ENCODE measurements at regions not wholly inside any gene's neighbourhood (a gene's known extent, or its start where the extent isn't known, plus 50 kb on each side); places are given as distances from the start of the nearest gene placed in this dataset.

DNA sequence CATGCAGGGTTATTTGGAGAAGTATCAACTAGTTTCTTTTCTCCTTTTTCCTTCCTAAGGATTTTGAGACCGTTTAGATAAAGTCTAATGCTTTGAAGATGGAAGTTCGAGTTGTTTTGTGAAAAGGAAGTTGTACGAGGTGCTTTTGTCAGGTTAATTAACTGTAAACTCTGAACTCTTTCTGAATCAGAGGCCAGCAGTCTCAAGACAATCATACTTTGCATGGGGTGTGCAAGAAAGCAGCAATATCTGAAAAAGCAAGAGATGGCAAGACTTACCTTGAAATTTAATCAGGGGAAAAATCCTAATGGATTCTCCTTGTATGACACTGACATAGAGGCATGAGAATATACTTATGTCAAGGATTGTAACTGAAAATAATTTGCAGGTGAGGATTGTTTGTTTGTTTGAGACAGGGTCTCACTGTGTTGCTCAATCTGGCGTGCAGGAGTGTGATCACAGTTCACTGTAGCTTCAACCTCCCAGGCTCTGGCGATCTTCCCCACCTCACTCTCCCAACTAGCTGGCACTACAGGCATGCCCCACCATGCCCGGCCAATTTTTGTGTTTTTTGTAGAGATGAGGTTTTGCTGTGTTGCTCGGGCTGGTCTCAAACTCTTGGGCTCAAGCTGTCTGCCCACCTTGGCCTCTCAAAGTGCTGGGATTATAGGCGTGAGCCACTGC lies 170.2 kb upstream of the HMGA2 start:
- DNase-seq (ENCODE audit: low read depth in 2 of 2), result no peak

DNA sequence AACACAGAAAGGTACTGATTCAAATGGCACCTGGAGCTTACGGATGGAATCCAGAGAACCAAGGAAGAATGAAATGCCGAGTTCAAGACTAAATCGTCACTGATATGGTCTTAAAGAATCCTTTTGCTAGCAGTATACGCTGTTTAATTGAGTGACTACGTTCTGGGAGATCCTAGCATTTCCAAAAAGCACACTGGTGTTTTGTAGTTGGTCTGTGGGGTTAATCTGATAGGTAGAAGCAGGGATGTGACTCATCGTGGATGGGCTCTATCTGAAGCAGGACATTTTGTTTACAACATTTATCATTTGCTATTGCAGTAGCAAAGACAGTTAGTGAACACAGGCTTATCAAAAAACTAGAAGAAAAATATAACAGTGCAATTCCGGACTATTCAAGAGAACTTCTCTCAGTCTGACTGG lies 169.2 kb upstream of the HMGA2 start:
- no peak for DNase-seq (ENCODE audit: low read depth in 2 of 2)

GRCh38 chr12:65656156-65656882 lies 168.0 kb upstream of the HMGA2 start:
- no peak for DNase-seq (ENCODE audit: low read depth in 2 of 2)

GRCh38 chr12:65656891-65657351 lies 167.4 kb upstream of the HMGA2 start:
- DNase-seq (ENCODE audit: low read depth in 2 of 2), result no peak

- no peak for DNase-seq (ENCODE audit: low read depth in 2 of 2)
These were observed 166.6 kb upstream of the HMGA2 start for GRCh38 chr12:65657635-65658034.

GRCh38 chr12:65658360-65658759 lies 165.9 kb upstream of the HMGA2 start:
- DNase-seq (ENCODE audit: low read depth in 2 of 2), result no peak

GRCh38 chr12:65659681-65660080 lies 164.6 kb upstream of the HMGA2 start:
- DNase-seq (ENCODE audit: low read depth in 2 of 2), result no peak

DNA sequence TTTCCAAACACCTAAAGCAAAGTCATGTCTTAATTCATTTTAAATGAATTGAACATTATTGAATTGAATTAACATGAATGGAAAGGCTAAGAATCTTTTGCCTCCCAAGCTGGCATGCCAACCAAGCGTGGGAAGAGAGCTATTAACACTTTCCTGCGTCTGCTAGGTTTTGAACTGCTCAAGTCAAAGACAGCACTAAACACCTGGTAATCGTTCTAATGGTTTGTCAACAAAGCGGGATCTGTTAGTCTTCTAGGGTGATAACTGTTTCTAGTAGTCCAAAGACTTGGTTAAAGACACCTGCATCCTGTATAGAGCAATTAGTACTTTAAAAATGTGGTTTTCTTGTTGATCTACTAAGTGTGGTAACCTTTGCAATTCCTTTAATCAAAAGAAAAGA lies 164.2 kb upstream of the HMGA2 start:
- DNase-seq (ENCODE audit: low read depth in 2 of 2), result no peak

GRCh38 chr12:65660836-65661235 lies 163.4 kb upstream of the HMGA2 start:
- DNase-seq (ENCODE audit: low read depth in 2 of 2), result no peak

DNA sequence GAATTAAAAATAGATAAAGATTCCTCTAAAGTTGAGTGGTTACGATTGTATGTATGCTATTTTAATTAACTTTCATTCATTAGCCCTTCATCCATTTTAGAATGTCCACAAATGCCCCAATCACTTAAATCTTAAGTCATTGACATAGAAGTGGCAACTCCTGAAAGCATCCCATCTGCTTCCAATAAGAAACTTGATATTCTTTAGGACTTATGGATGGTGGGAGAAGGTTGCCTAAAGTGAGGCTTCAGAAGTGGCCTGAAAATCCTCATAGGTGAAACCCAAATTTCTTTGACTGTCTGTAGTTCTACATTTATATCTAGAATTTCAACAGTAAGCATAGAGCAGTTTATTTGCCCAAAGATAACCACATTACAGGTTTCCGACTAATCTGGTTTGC lies 161.7 kb upstream of the HMGA2 start:
- DNase-seq (ENCODE audit: low read depth in 2 of 2), result no peak

DNA sequence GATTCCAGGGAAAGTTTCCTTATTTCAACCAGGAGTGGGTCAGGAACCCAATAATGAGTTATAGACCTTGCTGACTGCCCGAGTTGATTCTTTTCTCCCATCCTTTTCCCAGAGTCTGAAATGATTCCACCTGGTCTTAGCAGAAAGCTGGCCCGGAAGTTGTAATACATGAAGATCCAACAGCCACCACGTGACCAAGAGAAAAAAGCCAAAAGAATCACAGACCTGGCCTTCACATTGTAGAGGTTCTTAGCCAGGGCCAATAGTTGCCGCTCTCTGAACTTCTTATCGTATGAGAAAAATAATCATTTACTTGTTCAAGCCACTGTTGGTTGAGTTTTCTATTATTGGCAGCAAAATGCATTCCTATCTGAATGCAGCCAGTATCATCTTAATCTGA lies 161.2 kb upstream of the HMGA2 start:
- DNase-seq (ENCODE audit: low read depth in 2 of 2), result no peak

- DNase-seq (ENCODE audit: low read depth in 2 of 2), result no peak
These were observed 160.6 kb upstream of the HMGA2 start for GRCh38 chr12:65663648-65664047.

DNA sequence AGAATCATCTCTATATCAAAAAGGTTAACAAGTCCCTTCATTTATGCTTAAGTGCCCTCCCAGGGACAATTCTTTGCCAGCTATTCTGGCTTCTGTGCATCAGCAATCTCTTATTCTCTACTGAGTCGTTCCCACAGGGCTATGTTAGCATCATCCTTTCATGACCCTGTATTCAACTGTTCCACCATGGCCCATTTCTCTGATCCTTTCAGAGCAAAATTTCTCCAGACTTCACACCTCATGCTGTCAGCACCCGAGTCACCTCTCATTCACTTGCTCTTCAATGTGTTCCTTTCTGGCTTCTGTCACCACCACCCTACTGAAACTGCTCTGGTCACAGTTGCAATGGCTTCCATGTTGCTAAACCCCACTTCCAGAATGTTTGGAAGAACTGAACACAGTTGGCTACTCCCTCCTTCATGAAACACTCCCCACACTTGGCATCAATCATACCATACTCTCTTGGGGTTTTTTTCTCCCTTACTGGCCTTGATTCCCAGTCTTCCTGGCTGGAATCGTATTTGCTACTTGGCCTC lies 159.5 kb upstream of the HMGA2 start:
- DNase-seq (ENCODE audit: low read depth in 2 of 2), result no peak

DNA sequence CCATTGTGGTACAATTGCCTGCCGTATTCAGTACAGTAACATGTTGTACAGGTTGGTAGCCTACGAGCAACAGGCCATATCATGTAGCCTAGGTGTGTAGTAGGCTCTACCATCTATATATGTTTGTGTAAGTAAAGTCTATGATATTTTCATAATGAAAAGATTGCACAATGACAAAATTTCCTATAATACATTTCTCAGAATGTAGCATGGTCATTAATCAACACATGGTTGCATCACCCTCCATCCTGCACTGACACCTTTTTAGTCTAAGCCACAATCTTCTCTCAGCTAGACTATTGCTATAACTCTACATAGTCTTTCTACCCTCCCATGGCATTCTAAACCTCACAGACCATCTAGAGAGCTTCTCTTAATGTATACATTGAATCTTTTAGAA lies 158.5 kb upstream of the HMGA2 start:
- no peak for DNase-seq (ENCODE audit: low read depth in 2 of 2)

DNA sequence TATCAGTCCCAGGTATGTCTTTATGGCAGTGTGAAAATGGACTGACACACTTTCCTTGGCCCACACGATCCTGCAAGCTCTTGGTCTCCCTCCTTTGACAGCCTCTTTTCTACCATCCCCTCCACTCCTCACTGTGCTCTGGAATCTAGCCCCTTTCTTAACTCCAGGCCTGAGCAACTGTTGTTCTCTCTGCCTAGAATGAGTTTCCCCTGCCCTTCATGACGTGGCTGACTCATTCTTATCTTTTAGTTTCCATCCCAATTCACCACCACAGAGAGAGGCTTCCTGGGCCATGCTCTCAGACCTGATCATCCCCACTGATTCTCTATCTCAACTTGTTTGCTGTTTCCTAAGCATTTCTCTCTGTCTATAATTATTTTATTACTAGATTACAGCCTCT lies 157.4 kb upstream of the HMGA2 start:
- DNase-seq (ENCODE audit: low read depth in 2 of 2), result no peak

GRCh38 chr12:65667932-65668331 lies 156.4 kb upstream of the HMGA2 start:
- DNase-seq (ENCODE audit: low read depth in 2 of 2), result no peak

DNA sequence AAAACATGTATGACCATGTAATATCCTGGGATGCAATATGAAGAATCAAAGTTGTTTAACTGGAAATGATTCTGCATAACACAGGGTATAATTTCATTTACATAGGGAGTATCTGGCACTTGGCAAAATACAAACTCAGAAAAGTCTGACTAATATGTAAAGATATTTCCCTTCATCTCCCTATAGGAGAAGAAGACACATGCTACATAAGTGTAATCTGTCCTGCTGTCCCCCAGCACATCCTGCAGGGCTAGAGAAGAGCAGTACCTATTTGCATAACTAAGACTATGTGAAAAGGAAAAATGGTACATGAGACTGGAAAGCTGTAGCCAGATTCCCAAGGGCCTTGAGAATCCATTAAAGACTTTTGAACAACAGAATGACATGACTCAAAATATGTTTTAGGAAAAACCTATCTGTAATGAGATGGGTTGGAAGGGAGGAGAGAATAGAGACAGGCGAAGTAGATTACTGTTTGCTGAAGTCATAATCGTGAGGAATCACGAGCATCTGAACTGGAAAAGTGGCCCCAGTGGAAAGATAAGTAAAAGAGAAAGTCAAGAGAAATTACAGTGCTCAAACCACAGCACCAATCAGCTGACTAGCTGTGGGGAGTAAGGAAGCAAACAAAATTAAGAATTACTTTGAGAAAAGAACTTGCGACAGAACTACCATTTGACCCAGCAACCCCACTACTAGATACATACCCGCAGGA lies 155.1 kb upstream of the HMGA2 start:
- DNase-seq (ENCODE audit: low read depth in 2 of 2), result no peak

DNA sequence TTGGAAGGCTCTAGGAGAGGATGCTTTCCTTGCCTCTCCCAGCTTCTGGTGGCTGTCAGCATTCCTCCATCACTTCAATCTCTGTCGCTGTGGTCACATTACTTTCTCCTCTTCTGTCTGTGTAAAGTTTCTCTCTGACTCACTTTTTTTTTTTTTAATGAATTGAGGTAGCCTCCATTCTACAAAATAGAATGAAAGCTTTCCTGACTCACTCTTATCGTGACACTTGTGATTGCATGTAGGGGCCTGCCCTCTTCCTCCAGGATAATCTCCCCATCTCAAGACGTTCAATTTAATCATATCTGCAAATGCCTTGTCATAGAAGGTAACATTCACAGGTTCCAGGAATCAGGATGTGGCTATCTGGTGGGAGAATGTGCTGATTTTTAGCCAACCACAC lies 153.5 kb upstream of the HMGA2 start:
- DNase-seq (ENCODE audit: low read depth in 2 of 2), result no peak

GRCh38 chr12:65672441-65672840 lies 151.8 kb upstream of the HMGA2 start:
- DNase-seq (ENCODE audit: low read depth in 2 of 2), result no peak

DNA sequence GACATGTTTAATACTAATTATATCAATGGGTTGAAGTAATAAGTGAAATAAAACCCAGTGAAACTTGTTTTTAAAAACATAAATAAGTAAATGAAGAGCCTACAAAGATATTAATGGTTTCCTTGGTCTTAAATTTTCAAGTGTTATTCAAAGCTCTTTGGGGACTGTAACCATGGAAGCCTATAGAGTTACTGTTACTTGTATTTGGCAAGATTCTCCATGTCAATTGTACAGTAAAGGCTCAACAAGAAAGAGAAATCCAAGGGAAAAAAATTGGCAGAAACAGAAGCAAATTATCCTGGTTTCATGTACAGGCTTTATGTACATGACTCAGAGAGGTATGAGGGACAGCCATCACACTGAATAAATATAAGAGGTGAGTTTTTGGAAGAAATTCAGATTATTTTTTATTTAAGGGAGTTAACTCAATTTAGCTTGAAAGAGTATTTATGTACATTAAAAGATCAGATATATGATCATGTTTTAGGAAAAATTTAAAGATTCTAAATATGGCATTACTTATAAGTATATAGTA lies 151.1 kb upstream of the HMGA2 start:
- no peak for DNase-seq (ENCODE audit: low read depth in 2 of 2)

GRCh38 chr12:65673732-65674131 lies 150.6 kb upstream of the HMGA2 start:
- no peak for DNase-seq (ENCODE audit: low read depth in 2 of 2)

- no peak for DNase-seq (ENCODE audit: low read depth in 2 of 2)
These were observed 149.1 kb upstream of the HMGA2 start for GRCh38 chr12:65675141-65675621.
